Stimulated activated naive B cell treated with anti-CD40 and anti-IgM and Interleukin-4, amounts not matched to agents 10 μg/mL and 1 μg/mL and 100 μg/mL, for 72 hours (primary cell): ENCODE measurements at regions not wholly inside any gene's neighbourhood (a gene's known extent, or its start where the extent isn't known, plus 50 kb on each side); places are given as distances from the start of the nearest gene placed in this dataset.
A peak's percentile ranks its signal among the peaks of the same experiment; 100 is the strongest.
"Not testable (repeated sequence)": the region's sequence is repeated elsewhere in the genome, so short reads cannot be mapped to it uniquely, and the experiment has no call there.

Experiments
- ATAC-seq, 2 donors: fragments of 150-1000 bp; cut with Tn5 transposase; replicated peaks; 2 replicates each; pipeline ENCODE4 v1.10.0; 2021; ENCODE audit warnings: moderate library complexity in 1 of 2
- DNase-seq: peaks from one replicate; pipeline ENCODE4 v3.0.0; 2021
- H3K27ac Mint-ChIP-seq: one replicate; pipeline ENCODE4 v1.8.0; 2022; ENCODE audit warnings: mild to moderate bottlenecking, mixed read lengths
- H3K27me3 Mint-ChIP-seq, 2 donors: one replicate each; pipeline ENCODE4 v1.8.0; 2022; ENCODE audit warnings: mixed read lengths in 2 of 2
- H3K36me3 Mint-ChIP-seq, 2 donors: one replicate each; pipeline ENCODE4 v1.8.0; 2022; ENCODE audit warnings: mixed read lengths in 2 of 2, mild to moderate bottlenecking in 1 of 2
- H3K4me1 Mint-ChIP-seq, 2 donors: one replicate each; pipeline ENCODE4 v1.8.0; 2022; ENCODE audit warnings: mixed read lengths in 2 of 2, mild to moderate bottlenecking in 1 of 2
- H3K4me3 Mint-ChIP-seq, 2 donors: one replicate each; pipeline ENCODE4 v1.8.0; 2022; ENCODE audit warnings: mild to moderate bottlenecking in 2 of 2, mixed read lengths in 2 of 2, moderate library complexity in 1 of 2
- H3K9me3 Mint-ChIP-seq, 2 donors: one replicate each; pipeline ENCODE4 v1.8.0; 2022; ENCODE audit warnings: mixed read lengths in 2 of 2, mild to moderate bottlenecking in 1 of 2

- not testable (repeated sequence) for H3K4me1 Mint-ChIP-seq, DNase-seq, H3K4me3 Mint-ChIP-seq, H3K27ac Mint-ChIP-seq, ATAC-seq, H3K9me3 Mint-ChIP-seq, H3K36me3 Mint-ChIP-seq, H3K27me3 Mint-ChIP-seq
Measured at GRCh38 chr4:33501587-33501986, 2742.7 kb downstream of the ARAP2 start.

GRCh38 chr4:33512397-33512796, 2731.9 kb downstream of the ARAP2 start:
- Mint-ChIP-seq H3K4me3 (no peak overlapping the region), H3K27me3 (no peaks in the 10 kb centered on the region), H3K4me1 (no peaks in the 10 kb centered on the region), H3K36me3 (no peaks in the 10 kb centered on the region), H3K27ac (no peak overlapping the region), H3K9me3 (peaks cover 4 to 8% of the 10 kb centered on the region in 2 donors)
- DNase-seq = no peak
- peak; percentile 34 to 44 for ATAC-seq

GRCh38 chr4:33518856-33519255, 2725.5 kb downstream of the ARAP2 start:
- Mint-ChIP-seq H3K4me1 (no peaks in the 10 kb centered on the region), H3K9me3 (peaks cover 4 to 7% of the 10 kb centered on the region in 2 donors), H3K27ac (no peak overlapping the region), H3K36me3 (no peaks in the 10 kb centered on the region), H3K4me3 (no peak overlapping the region), H3K27me3 (no peaks in the 10 kb centered on the region)
- DNase-seq = no peak
- ATAC-seq = no peak

GRCh38 chr4:33532821-33533220, 2711.5 kb downstream of the ARAP2 start:
- DNase-seq (no peak), ATAC-seq (no peak)
- Mint-ChIP-seq H3K27ac (no peak overlapping the region), H3K4me3 (no peak overlapping the region), H3K9me3 (peaks cover 0 to 2% of the 10 kb centered on the region in 2 donors), H3K36me3 (no peaks in the 10 kb centered on the region), H3K4me1 (no peaks in the 10 kb centered on the region), H3K27me3 (no peaks in the 10 kb centered on the region)

- DNase-seq = no peak
- no peak for ATAC-seq
- Mint-ChIP-seq H3K9me3 (peaks cover 0 to 2% of the 10 kb centered on the region in 2 donors), H3K27me3 (no peaks in the 10 kb centered on the region), H3K4me3 (no peak overlapping the region), H3K27ac (no peak overlapping the region), H3K36me3 (no peaks in the 10 kb centered on the region), H3K4me1 (no peaks in the 10 kb centered on the region)
Measured at GRCh38 chr4:33536898-33537297, 2707.4 kb downstream of the ARAP2 start.

- Mint-ChIP-seq H3K36me3 (no peaks in the 10 kb centered on the region), H3K27me3 (no peaks in the 10 kb centered on the region), H3K27ac (no peak overlapping the region), H3K4me3 (no peak overlapping the region), H3K4me1 (no peaks in the 10 kb centered on the region), H3K9me3 (peaks cover 0 to 2% of the 10 kb centered on the region in 2 donors)
- no peak for ATAC-seq
- no peak for DNase-seq
Measured at GRCh38 chr4:33537527-33537926, 2706.8 kb downstream of the ARAP2 start.

- Mint-ChIP-seq H3K27me3 (no peaks in the 10 kb centered on the region), H3K9me3 (peaks cover 4 to 5% of the 10 kb centered on the region in 2 donors), H3K27ac (no peak overlapping the region), H3K36me3 (no peaks in the 10 kb centered on the region), H3K4me3 (no peak overlapping the region), H3K4me1 (no peaks in the 10 kb centered on the region)
- ATAC-seq = no peak
- no peak for DNase-seq
Measured at GRCh38 chr4:33543941-33544450, 2700.3 kb downstream of the ARAP2 start.

GRCh38 chr4:33551244-33551643, 2693.1 kb downstream of the ARAP2 start:
- Mint-ChIP-seq H3K4me3 (no peak overlapping the region), H3K27me3 (no peaks in the 10 kb centered on the region), H3K9me3 (peaks cover 8 to 9% of the 10 kb centered on the region in 2 donors), H3K27ac (no peak overlapping the region), H3K4me1 (no peaks in the 10 kb centered on the region), H3K36me3 (no peaks in the 10 kb centered on the region)
- no peak for DNase-seq
- no peak for ATAC-seq

GRCh38 chr4:33561259-33561658, 2683.1 kb downstream of the ARAP2 start:
- no peaks in the 10 kb centered on the region for H3K36me3 Mint-ChIP-seq
- H3K9me3 Mint-ChIP-seq = no peaks in the 10 kb centered on the region
- H3K4me1 Mint-ChIP-seq = no peaks in the 10 kb centered on the region
- no peaks in the 10 kb centered on the region for H3K27me3 Mint-ChIP-seq
- no peak overlapping the region for H3K4me3 Mint-ChIP-seq
- no peak overlapping the region for H3K27ac Mint-ChIP-seq
- DNase-seq = no peak
- ATAC-seq = no peak

GRCh38 chr4:33566649-33567048, 2677.7 kb downstream of the ARAP2 start:
- ATAC-seq (no peak), DNase-seq (no peak)
- no peak overlapping the region for H3K4me3 Mint-ChIP-seq
- no peaks in the 10 kb centered on the region for H3K4me1 Mint-ChIP-seq
- no peaks in the 10 kb centered on the region for H3K27me3 Mint-ChIP-seq
- no peak overlapping the region for H3K27ac Mint-ChIP-seq
- no peaks in the 10 kb centered on the region for H3K36me3 Mint-ChIP-seq
- no peaks in the 10 kb centered on the region for H3K9me3 Mint-ChIP-seq

- ATAC-seq (no peak), DNase-seq (no peak)
- H3K36me3 Mint-ChIP-seq = no peaks in the 10 kb centered on the region
- H3K27me3 Mint-ChIP-seq = no peaks in the 10 kb centered on the region
- no peaks in the 10 kb centered on the region for H3K4me1 Mint-ChIP-seq
- H3K9me3 Mint-ChIP-seq = peaks cover 0 to 5% of the 10 kb centered on the region in 2 donors
- H3K27ac Mint-ChIP-seq = no peak overlapping the region
- H3K4me3 Mint-ChIP-seq = no peak overlapping the region
Measured at GRCh38 chr4:33577791-33578190, 2666.5 kb downstream of the ARAP2 start.

GRCh38 chr4:33579951-33580350, 2664.4 kb downstream of the ARAP2 start:
- DNase-seq = no peak
- Mint-ChIP-seq H3K9me3 (peaks cover 0 to 5% of the 10 kb centered on the region in 2 donors), H3K27me3 (no peaks in the 10 kb centered on the region), H3K4me1 (no peaks in the 10 kb centered on the region), H3K4me3 (no peak overlapping the region), H3K36me3 (no peaks in the 10 kb centered on the region), H3K27ac (no peak overlapping the region)
- ATAC-seq = no peak

GRCh38 chr4:33592701-33593100, 2651.6 kb downstream of the ARAP2 start:
- ATAC-seq (no peak), DNase-seq (no peak)
- Mint-ChIP-seq H3K9me3 (peaks cover 12 to 21% of the 10 kb centered on the region in 2 donors), H3K36me3 (no peaks in the 10 kb centered on the region), H3K27ac (no peak overlapping the region), H3K4me1 (no peaks in the 10 kb centered on the region), H3K27me3 (no peaks in the 10 kb centered on the region), H3K4me3 (no peak overlapping the region)

GRCh38 chr4:33606951-33607350, 2637.4 kb downstream of the ARAP2 start:
- Mint-ChIP-seq H3K27ac (no peak overlapping the region), H3K4me1 (no peaks in the 10 kb centered on the region), H3K4me3 (no peak overlapping the region), H3K9me3 (peaks cover 0 to 13% of the 10 kb centered on the region in 2 donors), H3K27me3 (no peaks in the 10 kb centered on the region), H3K36me3 (no peaks in the 10 kb centered on the region)
- no peak for DNase-seq
- peak in 1 of 2 donors; percentile 23 for ATAC-seq

GRCh38 chr4:33616121-33616520, 2628.2 kb downstream of the ARAP2 start:
- Mint-ChIP-seq H3K27me3 (no peaks in the 10 kb centered on the region), H3K9me3 (peaks cover 2 to 6% of the 10 kb centered on the region in 2 donors), H3K4me1 (no peaks in the 10 kb centered on the region), H3K4me3 (no peak overlapping the region), H3K27ac (no peak overlapping the region), H3K36me3 (no peaks in the 10 kb centered on the region)
- ATAC-seq (no peak), DNase-seq (no peak)

GRCh38 chr4:33625748-33626147, 2618.6 kb downstream of the ARAP2 start:
- Mint-ChIP-seq H3K4me1 (no peaks in the 10 kb centered on the region), H3K36me3 (no peaks in the 10 kb centered on the region), H3K4me3 (no peak overlapping the region), H3K9me3 (peaks cover 0 to 11% of the 10 kb centered on the region in 2 donors), H3K27ac (no peak overlapping the region), H3K27me3 (no peaks in the 10 kb centered on the region)
- DNase-seq (no peak), ATAC-seq (no peak)
